Vagina (tissue), 2 donors: ENCODE measurements at regions not wholly inside any gene's neighbourhood (a gene's known extent, or its start where the extent isn't known, plus 50 kb on each side); places are given as distances from the start of the nearest gene placed in this dataset.

Experiments
- DNase-seq, 2 donors: peaks; one replicate each; pipeline ENCODE4 v3.0.0-alpha.2; 2017; ENCODE audit errors: extremely low spot score in 2 of 2
- H3K27ac ChIP-seq: fragments of 200-600 bp; sonication (generic); one replicate; pipeline ENCODE4 v1.5.1; 2019
- H3K27me3 ChIP-seq: fragments of 200-600 bp; sonication (generic); one replicate; pipeline ENCODE4 v1.5.1; 2019
- H3K36me3 ChIP-seq, 2 donors: fragments of 200-600 bp; sonication (generic); one replicate each; pipeline ENCODE4 v1.5.1; 2017 to 2019
- H3K4me1 ChIP-seq: fragments of 200-600 bp; sonication (generic); one replicate; pipeline ENCODE4 v1.5.1; 2019
- H3K4me3 ChIP-seq, 2 donors: fragments of 200-600 bp; sonication (generic); 1 replicate in 1 of 2; 2 replicates in 1 of 2; pipeline ENCODE4 v1.5.1; 2016 to 2019
- H3K9me3 ChIP-seq: fragments of 200-600 bp; sonication (generic); one replicate; pipeline ENCODE4 v1.5.1; 2019
- CTCF ChIP-seq, 3 experiments: fragments of 450-650 bp in 2 of 3; fragments of 200-600 bp in 1 of 3; sonication (generic) in 1 of 3; IDR thresholded peaks; one replicate each; pipeline ENCODE4 v1.5.1; 2017 to 2019; ENCODE audit warnings: antibody characterized with exemption in 3 of 3, mild to moderate bottlenecking in 2 of 3, moderate library complexity in 2 of 3
- POLR2A ChIP-seq, 2 donors: fragments of 450-650 bp; IDR thresholded peaks; one replicate each; pipeline ENCODE4 v1.6.1; 2017; ENCODE audit warnings: antibody characterized with exemption in 2 of 2, mild to moderate bottlenecking in 2 of 2, moderate library complexity in 2 of 2
- POLR2AphosphoS5 ChIP-seq, 2 donors: sonication (generic); formaldehyde crosslinking; IDR thresholded peaks; one replicate each; pipeline ENCODE4 v1.9.0; 2017; ENCODE audit warnings: antibody characterized with exemption in 2 of 2, mild to moderate bottlenecking in 2 of 2, low read depth in 1 of 2; ENCODE audit not compliant: insufficient read depth in 1 of 2
- intact Hi-C: fragments of 100-400 bp; cut with DNase I; formaldehyde crosslinking; loops from one replicate; pipeline ENCODE4 v1.15.1; 2023

DNA sequence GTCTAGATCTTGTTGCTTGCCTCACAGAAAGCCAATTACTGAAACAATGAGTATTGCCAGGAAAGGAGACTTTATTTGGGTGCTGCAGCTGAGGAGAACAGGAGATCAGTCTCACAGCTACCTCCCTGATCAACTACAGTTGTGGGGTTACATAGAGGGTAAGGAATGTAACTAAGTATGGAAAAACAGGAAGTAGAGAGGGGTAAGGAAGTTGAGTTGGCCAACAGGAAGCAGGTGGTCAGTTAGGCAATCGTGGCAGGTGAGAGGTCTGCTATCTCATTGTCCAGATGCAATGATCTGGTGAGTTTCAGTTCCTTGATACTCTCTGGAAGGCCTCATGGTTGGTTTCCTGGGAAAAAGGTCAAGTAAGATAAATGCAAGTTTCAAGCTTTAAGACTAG lies 333.1 kb upstream of the GOT2 start:
- Histone ChIP-seq H3K27ac (no peak overlapping the region), H3K9me3 (peaks cover under 1% of the 10 kb centered on the region), H3K27me3 (no peaks in the 10 kb centered on the region), H3K4me3 (no peak overlapping the region), H3K36me3 (no peaks in the 10 kb centered on the region), H3K4me1 (no peaks in the 10 kb centered on the region)
- intact Hi-C loops = no loop called here
- TF ChIP-seq CTCF (IDR thresholded peaks at IDR 0.05) (no peak), POLR2AphosphoS5 (IDR thresholded peaks at IDR 0.05; ENCODE audit: insufficient read depth in 1 of 2, low read depth in 1 of 2) (no peak), POLR2A (IDR thresholded peaks at IDR 0.05) (no peak)
- DNase-seq = no peak

DNA sequence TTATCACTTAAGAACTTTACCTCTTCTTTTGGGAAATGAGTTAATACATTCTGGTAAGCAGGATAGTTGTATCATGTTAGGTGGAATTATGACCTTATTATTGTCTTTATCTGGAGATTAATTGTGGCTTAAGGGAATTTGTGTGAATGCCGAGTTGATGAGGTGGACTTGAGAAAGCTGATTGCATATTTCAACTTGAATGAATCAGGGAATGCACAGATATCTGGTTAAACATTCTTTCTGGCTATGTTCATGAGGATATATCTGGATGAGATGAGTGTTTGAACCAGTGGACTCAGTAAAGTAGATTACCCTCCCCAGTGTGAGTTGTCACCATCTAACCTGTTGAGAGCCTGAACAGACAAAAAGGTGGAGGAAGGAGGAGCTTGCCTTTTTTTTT lies 326.1 kb upstream of the GOT2 start:
- H3K27me3 ChIP-seq = no peaks in the 10 kb centered on the region
- H3K4me3 ChIP-seq = no peak overlapping the region
- H3K9me3 ChIP-seq = no peaks in the 10 kb centered on the region
- no peak for DNase-seq
- intact Hi-C loops = no loop called here
- H3K36me3 ChIP-seq = no peaks in the 10 kb centered on the region
- no peak for TF ChIP-seq POLR2AphosphoS5 (IDR thresholded peaks at IDR 0.05; ENCODE audit: insufficient read depth in 1 of 2, low read depth in 1 of 2)
- no peak for TF ChIP-seq POLR2A (IDR thresholded peaks at IDR 0.05)
- TF ChIP-seq CTCF (IDR thresholded peaks at IDR 0.05) = no peak
- H3K4me1 ChIP-seq = no peaks in the 10 kb centered on the region
- no peak overlapping the region for H3K27ac ChIP-seq

- H3K4me3 ChIP-seq = no peak overlapping the region
- intact Hi-C loops = no loop called here
- no peaks in the 10 kb centered on the region for H3K36me3 ChIP-seq
- H3K9me3 ChIP-seq = no peaks in the 10 kb centered on the region
- TF ChIP-seq POLR2AphosphoS5 (IDR thresholded peaks at IDR 0.05; ENCODE audit: insufficient read depth in 1 of 2, low read depth in 1 of 2) (no peak), POLR2A (IDR thresholded peaks at IDR 0.05) (no peak), CTCF (IDR thresholded peaks at IDR 0.05) (no peak)
- H3K27me3 ChIP-seq = no peaks in the 10 kb centered on the region
- no peak for DNase-seq
- no peaks in the 10 kb centered on the region for H3K4me1 ChIP-seq
- no peak overlapping the region for H3K27ac ChIP-seq
Observed at GRCh38 chr16:59058250-59058649, 324.1 kb upstream of the GOT2 start.

GRCh38 chr16:59053911-59054310 lies 319.8 kb upstream of the GOT2 start:
- Histone ChIP-seq H3K4me1 (no peaks in the 10 kb centered on the region), H3K9me3 (no peaks in the 10 kb centered on the region), H3K36me3 (no peaks in the 10 kb centered on the region), H3K4me3 (no peak overlapping the region), H3K27ac (no peak overlapping the region), H3K27me3 (no peaks in the 10 kb centered on the region)
- TF ChIP-seq CTCF (IDR thresholded peaks at IDR 0.05) (no peak), POLR2AphosphoS5 (IDR thresholded peaks at IDR 0.05; ENCODE audit: insufficient read depth in 1 of 2, low read depth in 1 of 2) (no peak), POLR2A (IDR thresholded peaks at IDR 0.05) (no peak)
- no peak for DNase-seq
- intact Hi-C loops = no loop called here

- no peaks in the 10 kb centered on the region for H3K27me3 ChIP-seq
- TF ChIP-seq POLR2A (IDR thresholded peaks at IDR 0.05) (no peak), CTCF (IDR thresholded peaks at IDR 0.05) (no peak), POLR2AphosphoS5 (IDR thresholded peaks at IDR 0.05; ENCODE audit: insufficient read depth in 1 of 2, low read depth in 1 of 2) (no peak)
- DNase-seq = no peak
- intact Hi-C loops = no loop called here
- H3K36me3 ChIP-seq = no peaks in the 10 kb centered on the region
- no peaks in the 10 kb centered on the region for H3K4me1 ChIP-seq
- no peak overlapping the region for H3K4me3 ChIP-seq
- H3K27ac ChIP-seq = no peak overlapping the region
- H3K9me3 ChIP-seq = no peaks in the 10 kb centered on the region
Observed at GRCh38 chr16:59052231-59052630, 318.1 kb upstream of the GOT2 start.
